K562 (cell line): ENCODE measurements at regions not wholly inside any gene's neighbourhood (a gene's known extent, or its start where the extent isn't known, plus 50 kb on each side); places are given as distances from the start of the nearest gene placed in this dataset. TPM values are rescaled to one million over a fixed set of nuclear protein-coding genes. Genes with fewer than 3 reads are reported as not detected.

ENCODE experiments used
- ATAC-seq: fragments of 200-7000 bp; cut with Tn5 transposase; 3 replicates; pipeline ENCODE4 v1.9.1; 2020; ENCODE audit warnings: moderate library complexity
- BruUV-seq: library from RNA; stranded (reverse); fragments of 400-500 nt; replicated peaks from 2 replicates; lab custom pipeline; 2021; lab: Mats Ljungman, UMichigan
- CTCF ChIA-PET: fragments of 300-600 bp; formaldehyde crosslinking; extraction: SDS; loops from one replicate; lab custom pipeline; 2021; ENCODE audit warnings: low intra/inter-chr PET ratio; lab: Yijun Ruan, JAX
- POLR2A ChIA-PET: fragments of 300-600, 350-650 bp; sonication (Branson Sonifier 250); formaldehyde crosslinking; extraction: SDS; loops from one replicate; lab custom pipeline; 2021; ENCODE audit warnings: antibody characterized with exemption, inconsistent platforms; lab: Yijun Ruan, JAX
- DNase-seq, 4 experiments: peaks; one replicate each; pipeline versions ENCODE4 v3.0.0 to v3.0.0-alpha.2; 2011 to 2018; ENCODE audit warnings: low spot score in 3 of 4, mixed read lengths in 3 of 4; ENCODE audit errors: extremely low read depth in 1 of 4
- FAIRE-seq: peaks from 2 replicates; lab custom pipeline; 2011; peaks lifted over from hg19 to GRCh38; lab: Jason Lieb, UNC
- H2AFZ ChIP-seq: 2 replicates; pipeline ENCODE4 v1.6.0; 2011; ENCODE audit warnings: low read depth, low read length, control low read depth, inconsistent platforms
- H3K27ac ChIP-seq: fragments of 200-600 bp; 3 replicates; pipeline ENCODE4 v1.8.0; 2011; ENCODE audit warnings: low read depth, mild to moderate bottlenecking, control low read depth, inconsistent platforms, low read length, moderate library complexity, mixed read lengths; ENCODE audit errors: extremely low read depth
- H3K27me3 ChIP-seq, 2 experiments: fragments of 300-600 bp in 1 of 2; 2 replicates in 1 of 2; 3 replicates in 1 of 2; pipeline versions ENCODE4 v1.6.0 to v1.8.0; 2011; ENCODE audit warnings: inconsistent platforms in 2 of 2, low read length in 2 of 2, mild to moderate bottlenecking in 1 of 2, mixed read lengths in 1 of 2, moderate library complexity in 1 of 2; ENCODE audit not compliant: control insufficient read depth in 2 of 2, insufficient read depth in 2 of 2
- H3K36me3 ChIP-seq: fragments of 300-600 bp; 3 replicates; pipeline ENCODE4 v1.8.0; 2011; ENCODE audit warnings: mild to moderate bottlenecking, low read length, inconsistent platforms; ENCODE audit not compliant: control insufficient read depth, insufficient read depth
- H3K4me1 ChIP-seq, 2 experiments: fragments of 200-600 bp in 1 of 2; replicated peaks in 1 of 2; 2 replicates in 1 of 2; 3 replicates in 1 of 2; pipeline versions ENCODE4 v1.5.1 to v1.8.0; 2011; ENCODE audit warnings: inconsistent platforms in 2 of 2, low read length in 2 of 2, mild to moderate bottlenecking in 1 of 2, mixed read lengths in 1 of 2, moderate library complexity in 1 of 2; ENCODE audit not compliant: control insufficient read depth in 2 of 2, insufficient read depth in 2 of 2
- H3K4me2 ChIP-seq: 2 replicates; pipeline ENCODE4 v1.6.1; 2011; ENCODE audit warnings: low read length, control low read depth, inconsistent platforms, mixed read lengths; ENCODE audit not compliant: insufficient read depth
- H3K4me3 ChIP-seq: fragments of 200-600 bp; sonication (generic), shearing (Covaris generic); 2 replicates; pipeline ENCODE4 v1.5.1; 2016; ENCODE audit warnings: control low read depth, inconsistent platforms
- H3K79me2 ChIP-seq: fragments of 200-600 bp; 3 replicates; pipeline ENCODE4 v1.8.0; 2011; ENCODE audit warnings: low read length, inconsistent platforms; ENCODE audit not compliant: control insufficient read depth, insufficient read depth
- H3K9ac ChIP-seq, 2 experiments: 2 replicates each; pipeline versions ENCODE4 v1.6.0 to v1.6.1; 2011; ENCODE audit warnings: low read depth in 2 of 2, low read length in 2 of 2, control low read depth in 1 of 2, inconsistent platforms in 1 of 2, mild to moderate bottlenecking in 1 of 2, mixed read lengths in 1 of 2; ENCODE audit not compliant: insufficient read depth in 1 of 2
- H3K9me1 ChIP-seq: one replicate; pipeline ENCODE4 v1.6.0; 2011; ENCODE audit warnings: inconsistent platforms, mild to moderate bottlenecking, low read length, moderate library complexity; ENCODE audit not compliant: control insufficient read depth, insufficient read depth
- H3K9me3 ChIP-seq: replicated peaks from 2 replicates; pipeline ENCODE4 v1.5.1; 2011; ENCODE audit warnings: low read depth, low read length, inconsistent platforms; ENCODE audit not compliant: control insufficient read depth, insufficient read depth
- H4K20me1 ChIP-seq: replicated peaks from 2 replicates; pipeline ENCODE4 v1.6.1; 2011; ENCODE audit warnings: low read length, inconsistent platforms, mixed read lengths; ENCODE audit not compliant: control insufficient read depth, insufficient read depth
- CBFA2T3 ChIP-seq: fragments of 450-650 bp; IDR thresholded peaks from 2 replicates; pipeline ENCODE4 v1.6.1; 2017
- ETV6 ChIP-seq, 3 experiments: fragments of 150-350 bp in 1 of 3; sonication (generic) in 1 of 3; formaldehyde crosslinking in 1 of 3; IDR thresholded peaks; 2 replicates each; pipeline versions ENCODE4 v1.6.1 to v1.8.0; 2014 to 2022; ENCODE audit warnings: borderline replicate concordance in 2 of 3, low read depth in 2 of 3, antibody characterized with exemption in 1 of 3, low read length in 1 of 3, mild to moderate bottlenecking in 1 of 3, missing genetic modification reagents in 1 of 3
- JUND ChIP-seq, 2 experiments: IDR thresholded peaks; 2 replicates in 1 of 2; 3 replicates in 1 of 2; pipeline ENCODE4 v1.6.1; 2011; ENCODE audit warnings: borderline replicate concordance in 2 of 2, low read depth in 2 of 2, low read length in 2 of 2, improper control_type of control experiment in 1 of 2, missing biosample characterization in 1 of 2, missing genetic modification characterization in 1 of 2, missing genetic modification reagents in 1 of 2
- POLR2B ChIP-seq: fragments of 450-650 bp; IDR thresholded peaks from 2 replicates; pipeline ENCODE4 v1.6.1; 2018; ENCODE audit warnings: low read depth; ENCODE audit not compliant: partially characterized antibody
- SMAD3 ChIP-seq: fragments of 450-650 bp; formaldehyde crosslinking; conservative IDR thresholded peaks from 2 replicates; pipeline ENCODE4 v1.4.0; 2020; ENCODE audit warnings: mild to moderate bottlenecking
- WGBS: fragments of 100-300 bp; shearing (Covaris generic); methylation state at CpG from one replicate; pipeline ENCODE4 v1.1.6; 2016; ENCODE audit warnings: low coverage, mixed read lengths; ENCODE audit not compliant: insufficient coverage; ENCODE audit errors: missing lambda C conversion rate; 5-methylcytosine and 5-hydroxymethylcytosine counted together
- in situ Hi-C: fragments of 300-500 bp; cut with MboI; formaldehyde crosslinking; loops from 4 replicates; pipeline ENCODE4 v1.15.0; 2018; ENCODE audit warnings: inconsistent platforms, mixed read lengths
- intact Hi-C: fragments of 100-400 bp; cut with micrococcal nuclease; formaldehyde crosslinking; loops from 2 replicates; pipeline ENCODE4 v1.14.2; 2022
- small RNA-seq: library from RNA; depleted of rRNA; stranded (forward); fragments of <200 nt; gene quantifications from one replicate; pipeline ENCODE3, GENCODE V24; 2014
- TF ChIP-seq, protein P1 (sequence below): fragments of 450-650 bp; IDR thresholded peaks from one replicate; pipeline ENCODE4 v1.6.1; 2018; ENCODE audit warnings: mild to moderate bottlenecking, moderate library complexity; ENCODE audit not compliant: partially characterized antibody
- TF ChIP-seq, protein P2 (sequence below): fragments of 450-650 bp; conservative IDR thresholded peaks from 2 replicates; pipeline ENCODE4 v1.6.1; 2016; ENCODE audit warnings: missing genetic modification characterization, low read depth, mild to moderate bottlenecking, control low read depth, missing compliant biosample characterization

DNA sequence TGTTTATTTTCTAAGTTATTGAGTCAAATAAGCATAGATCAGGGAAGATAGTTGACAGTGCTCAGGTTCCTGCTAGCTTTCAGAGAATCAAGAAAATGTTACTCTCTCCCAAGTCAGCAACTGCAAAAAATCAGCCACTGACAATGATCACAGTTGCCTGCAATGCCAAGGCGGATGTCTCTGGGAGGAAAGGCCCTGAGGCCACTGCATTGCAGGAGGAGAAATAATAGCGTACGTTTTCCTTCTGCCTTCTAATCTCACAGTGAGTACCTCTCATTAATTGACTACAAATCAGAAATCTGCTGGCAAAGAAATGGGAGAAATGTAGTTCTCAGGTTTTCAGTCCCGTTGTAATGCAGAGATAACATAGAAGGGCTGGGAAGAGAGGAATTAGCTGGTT, 54.0 kb upstream of the SPON1 start:
- Histone ChIP-seq H3K9me1 (no peaks in the 10 kb centered on the region), H2AFZ (no peak overlapping the region), H4K20me1 (no peaks in the 10 kb centered on the region), H3K9ac (no peak overlapping the region), H3K4me1 (no peaks in the 10 kb centered on the region), H3K79me2 (no peaks in the 10 kb centered on the region), H3K36me3 (no peaks in the 10 kb centered on the region), H3K4me3 (no peak overlapping the region), H3K27ac (no peak overlapping the region), H3K4me2 (no peak overlapping the region), H3K27me3 (no peaks in the 10 kb centered on the region), H3K9me3 (no peaks in the 10 kb centered on the region)
- ChIA-PET POLR2A (no interaction called here), CTCF (no interaction called here)
- BruUV-seq: no TSS peak
- DNase-seq (no peak), ATAC-seq (no peak), FAIRE-seq (no peak)
- intact Hi-C loops: no loop called here
- in situ Hi-C loops: no loop called here
- TF ChIP-seq, protein P1, sequence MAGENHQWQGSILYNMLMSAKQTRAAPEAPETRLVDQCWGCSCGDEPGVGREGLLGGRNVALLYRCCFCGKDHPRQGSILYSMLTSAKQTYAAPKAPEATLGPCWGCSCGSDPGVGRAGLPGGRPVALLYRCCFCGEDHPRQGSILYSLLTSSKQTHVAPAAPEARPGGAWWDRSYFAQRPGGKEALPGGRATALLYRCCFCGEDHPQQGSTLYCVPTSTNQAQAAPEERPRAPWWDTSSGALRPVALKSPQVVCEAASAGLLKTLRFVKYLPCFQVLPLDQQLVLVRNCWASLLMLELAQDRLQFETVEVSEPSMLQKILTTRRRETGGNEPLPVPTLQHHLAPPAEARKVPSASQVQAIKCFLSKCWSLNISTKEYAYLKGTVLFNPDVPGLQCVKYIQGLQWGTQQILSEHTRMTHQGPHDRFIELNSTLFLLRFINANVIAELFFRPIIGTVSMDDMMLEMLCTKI: no peak
- no peak for TF ChIP-seq SMAD3 (CRISPR knock-in tag)
- TF ChIP-seq, protein P2, sequence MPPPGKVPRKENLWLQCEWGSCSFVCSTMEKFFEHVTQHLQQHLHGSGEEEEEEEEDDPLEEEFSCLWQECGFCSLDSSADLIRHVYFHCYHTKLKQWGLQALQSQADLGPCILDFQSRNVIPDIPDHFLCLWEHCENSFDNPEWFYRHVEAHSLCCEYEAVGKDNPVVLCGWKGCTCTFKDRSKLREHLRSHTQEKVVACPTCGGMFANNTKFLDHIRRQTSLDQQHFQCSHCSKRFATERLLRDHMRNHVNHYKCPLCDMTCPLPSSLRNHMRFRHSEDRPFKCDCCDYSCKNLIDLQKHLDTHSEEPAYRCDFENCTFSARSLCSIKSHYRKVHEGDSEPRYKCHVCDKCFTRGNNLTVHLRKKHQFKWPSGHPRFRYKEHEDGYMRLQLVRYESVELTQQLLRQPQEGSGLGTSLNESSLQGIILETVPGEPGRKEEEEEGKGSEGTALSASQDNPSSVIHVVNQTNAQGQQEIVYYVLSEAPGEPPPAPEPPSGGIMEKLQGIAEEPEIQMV (tag): no peak
- no peak for TF ChIP-seq JUND (IDR thresholded peaks at IDR 0.05; ENCODE audit: borderline replicate concordance, low read depth, low read length)
- TF ChIP-seq JUND (tag; IDR thresholded peaks at IDR 0.05; ENCODE audit: borderline replicate concordance, low read depth, low read length): no peak
- no peak for TF ChIP-seq CBFA2T3
- no peak for TF ChIP-seq POLR2B
- no peak for TF ChIP-seq ETV6 (IDR thresholded peaks at IDR 0.05; ENCODE audit: borderline replicate concordance in 1 of 2, low read depth in 2 of 2, low read length in 1 of 2)
- no peak for TF ChIP-seq ETV6 (CRISPR knock-in tag; IDR thresholded peaks at IDR 0.05; ENCODE audit: borderline replicate concordance)
- WGBS: 14% methylated on average over 4 of the region's 4 CpGs

Small RNA genes in the stretch of these regions (small RNA-seq; reads per million reads assigned to genes)
- not detected for gene RNA5SP331
